Natural killer cell treated with Interleukin-12 subunit alpha and Interleukin-12 subunit beta and Interleukin-15 and Interleukin-18, amount 100 ng/mL, for 72 hours (primary cell): ENCODE measurements at regions not wholly inside any gene's neighbourhood (a gene's known extent, or its start where the extent isn't known, plus 50 kb on each side); places are given as distances from the start of the nearest gene placed in this dataset.
A peak's percentile ranks its signal among the peaks of the same experiment; 100 is the strongest.
"Not testable (repeated sequence)": the region's sequence is repeated elsewhere in the genome, so short reads cannot be mapped to it uniquely, and the experiment has no call there.

Experiments
- ATAC-seq, 2 donors: fragments of 150-1000 bp; cut with Tn5 transposase in 1 of 2; sonication (Bioruptor Pico), chemical (Tn5 transposase) in 1 of 2; 2 replicates each; pipeline ENCODE4 v1.10.0; 2021
- DNase-seq: peaks from one replicate; pipeline ENCODE4 v3.0.0; 2022; ENCODE audit warnings: low spot score
- H3K27ac Mint-ChIP-seq, 2 donors: 1 replicate in 1 of 2; 2 replicates in 1 of 2; pipeline ENCODE4 v1.8.0; 2022; ENCODE audit warnings: mixed read lengths in 2 of 2, mild to moderate bottlenecking in 1 of 2, moderate library complexity in 1 of 2
- H3K27me3 Mint-ChIP-seq, 2 donors: 1 replicate in 1 of 2; 2 replicates in 1 of 2; pipeline ENCODE4 v1.8.0; 2022; ENCODE audit warnings: mixed read lengths in 2 of 2
- H3K36me3 Mint-ChIP-seq: one replicate; pipeline ENCODE4 v1.8.0; 2022; ENCODE audit warnings: mixed read lengths
- H3K4me1 Mint-ChIP-seq, 2 donors: 1 replicate in 1 of 2; 2 replicates in 1 of 2; pipeline ENCODE4 v1.8.0; 2022; ENCODE audit warnings: low read depth in 2 of 2, mixed read lengths in 2 of 2, mild to moderate bottlenecking in 1 of 2
- H3K4me3 Mint-ChIP-seq: one replicate; pipeline ENCODE4 v1.8.0; 2022; ENCODE audit warnings: mixed read lengths
- H3K9me3 Mint-ChIP-seq: 2 replicates; pipeline ENCODE4 v1.8.0; 2022; ENCODE audit warnings: mixed read lengths

GRCh38 chr6:167665698-167666330 is 160.9 kb upstream of the AFDN start:
- no peak overlapping the region for H3K27ac Mint-ChIP-seq
- H3K4me1 Mint-ChIP-seq, result no peaks in the 10 kb centered on the region
- H3K27me3 Mint-ChIP-seq, result peaks cover 0 to 4% of the 10 kb centered on the region in 2 donors
- peak; percentile 49 for DNase-seq
- H3K36me3 Mint-ChIP-seq, result no peaks in the 10 kb centered on the region
- ATAC-seq, result no peak
- H3K9me3 Mint-ChIP-seq, result no peaks in the 10 kb centered on the region
- H3K4me3 Mint-ChIP-seq, result no peak overlapping the region

- DNase-seq (peak; percentile 12), ATAC-seq (no peak)
- Mint-ChIP-seq H3K4me3 (no peak overlapping the region), H3K36me3 (peaks cover 5% of the 10 kb centered on the region), H3K27ac (no peak overlapping the region), H3K27me3 (peaks cover 0 to 4% of the 10 kb centered on the region in 2 donors), H3K9me3 (peaks cover 6% of the 10 kb centered on the region), H3K4me1 (peaks cover 0 to under 1% of the 10 kb centered on the region in 2 donors)
Measured at GRCh38 chr6:167666571-167667203, 160.0 kb upstream of the AFDN start.

DNA sequence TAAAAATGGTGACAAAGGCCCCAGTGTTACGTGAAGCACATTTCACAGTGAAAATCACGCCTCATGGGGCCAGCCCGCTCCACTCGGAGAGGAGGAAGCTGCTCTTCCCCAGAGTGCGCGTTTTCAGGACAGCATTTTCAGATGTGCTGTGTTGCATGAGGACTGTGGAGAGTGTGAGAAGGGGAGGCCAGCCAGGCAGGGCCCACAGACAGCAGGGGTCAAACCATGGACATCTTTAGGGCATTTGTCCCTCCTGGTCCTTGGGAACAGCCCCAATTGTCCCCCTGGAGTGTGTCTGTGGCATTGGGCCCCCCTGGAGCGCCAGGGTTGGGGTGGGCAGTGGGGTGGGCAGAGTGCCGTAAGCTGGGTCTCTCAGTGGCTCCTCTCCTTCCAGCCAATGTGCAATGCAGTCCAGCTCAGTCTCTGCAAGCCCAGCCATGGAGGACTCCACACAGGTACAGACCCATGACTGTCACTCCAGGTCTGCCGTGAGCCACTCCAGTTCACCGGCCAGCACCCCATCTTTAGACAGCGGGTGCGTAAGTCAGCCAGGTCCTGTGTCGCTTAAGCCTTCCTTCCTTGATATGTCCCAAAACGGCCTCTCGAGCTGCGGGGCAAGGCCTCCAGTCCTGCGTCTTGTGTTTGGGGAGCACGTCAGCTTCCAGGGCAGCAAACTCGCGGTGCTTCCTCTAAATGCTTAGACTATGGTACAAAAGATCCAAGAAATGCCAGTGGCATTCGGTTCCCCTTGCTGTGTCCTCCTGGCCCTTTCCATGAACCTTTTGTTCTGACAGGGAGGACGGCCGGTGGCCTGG is 159.3 kb upstream of the AFDN start:
- Mint-ChIP-seq H3K4me1 (peaks cover 0 to 2% of the 10 kb centered on the region in 2 donors), H3K9me3 (peaks cover 8% of the 10 kb centered on the region), H3K27ac (no peak overlapping the region), H3K27me3 (peaks cover 0 to 4% of the 10 kb centered on the region in 2 donors), H3K4me3 (no peak overlapping the region), H3K36me3 (peaks cover 9% of the 10 kb centered on the region)
- no peak for DNase-seq
- ATAC-seq, result no peak

DNA sequence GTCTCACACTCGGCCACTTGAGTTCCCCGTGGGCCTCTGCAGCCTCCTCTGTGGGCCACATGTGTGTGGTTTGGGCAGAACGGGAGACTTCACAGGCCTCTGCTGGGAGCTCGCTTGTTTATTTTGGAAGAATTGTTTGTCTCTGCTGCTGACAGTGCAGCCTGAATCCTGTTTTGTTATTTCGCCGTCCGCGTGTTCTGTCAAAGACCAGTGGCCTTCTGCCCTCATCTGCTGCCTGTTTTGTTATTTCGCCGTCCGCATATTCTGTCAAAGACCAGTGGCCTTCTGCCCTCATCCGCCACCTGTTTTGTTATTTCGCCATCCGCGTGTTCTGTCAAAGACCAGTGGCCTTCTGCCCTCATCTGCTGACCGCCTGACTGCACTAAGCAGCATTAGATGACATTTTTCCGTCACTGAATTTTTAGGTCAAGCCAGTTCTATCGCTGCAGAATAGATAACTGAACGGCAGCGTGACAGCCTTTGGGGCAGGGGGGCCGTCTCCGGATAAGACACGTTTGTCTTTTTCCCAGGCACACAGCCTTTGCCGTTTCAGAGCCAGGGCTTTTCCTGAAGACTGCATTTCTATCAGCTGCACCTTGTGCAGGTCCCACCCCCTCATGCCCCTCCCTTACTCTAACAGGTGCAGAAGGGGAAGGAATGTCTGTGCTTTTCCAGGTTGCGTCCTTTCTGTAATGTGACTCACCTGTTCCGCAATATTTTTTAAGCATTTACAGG is 158.5 kb upstream of the AFDN start:
- peaks cover 0 to 2% of the 10 kb centered on the region in 2 donors for H3K4me1 Mint-ChIP-seq
- H3K36me3 Mint-ChIP-seq, result peaks cover 9% of the 10 kb centered on the region
- ATAC-seq (no peak), DNase-seq (no peak)
- H3K4me3 Mint-ChIP-seq, result no peak overlapping the region
- H3K27ac Mint-ChIP-seq, result no peak overlapping the region
- peaks cover 11% of the 10 kb centered on the region for H3K9me3 Mint-ChIP-seq
- H3K27me3 Mint-ChIP-seq, result peaks cover 0 to 7% of the 10 kb centered on the region in 2 donors

- no peak overlapping the region for H3K4me3 Mint-ChIP-seq
- ATAC-seq (no peak), DNase-seq (peak; percentile 54)
- H3K27me3 Mint-ChIP-seq, result peaks cover 0 to 6% of the 10 kb centered on the region in 2 donors
- H3K9me3 Mint-ChIP-seq, result peaks cover 11% of the 10 kb centered on the region
- H3K4me1 Mint-ChIP-seq, result peaks cover 0 to 2% of the 10 kb centered on the region in 2 donors
- peaks cover 9% of the 10 kb centered on the region for H3K36me3 Mint-ChIP-seq
- no peak overlapping the region for H3K27ac Mint-ChIP-seq
Measured at GRCh38 chr6:167668754-167669552, 157.8 kb upstream of the AFDN start.

DNA sequence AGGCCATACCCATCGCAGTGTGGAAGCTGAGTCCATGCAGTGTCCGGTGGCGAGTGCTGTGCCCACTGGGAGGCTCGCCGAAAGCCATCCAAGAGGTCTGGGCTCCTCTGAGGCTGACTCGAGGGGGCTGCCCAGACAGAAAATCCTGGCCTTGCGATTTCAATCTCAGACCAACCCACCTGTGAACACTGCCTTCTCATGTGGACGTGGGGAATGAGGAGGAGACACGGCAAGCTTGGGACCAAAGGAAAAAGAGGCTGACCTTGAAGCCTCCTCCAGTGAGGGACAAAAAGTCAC is 157.2 kb upstream of the AFDN start:
- peaks cover 9% of the 10 kb centered on the region for H3K36me3 Mint-ChIP-seq
- H3K27me3 Mint-ChIP-seq, result peaks cover 1 to 6% of the 10 kb centered on the region in 2 donors
- H3K27ac Mint-ChIP-seq, result no peak overlapping the region
- H3K9me3 Mint-ChIP-seq, result peaks cover 11% of the 10 kb centered on the region
- H3K4me1 Mint-ChIP-seq, result peaks cover 0 to 2% of the 10 kb centered on the region in 2 donors
- ATAC-seq (no peak), DNase-seq (peak; percentile 39)
- no peak overlapping the region for H3K4me3 Mint-ChIP-seq

- ATAC-seq, result no peak
- peaks cover 11% of the 10 kb centered on the region for H3K9me3 Mint-ChIP-seq
- H3K27me3 Mint-ChIP-seq, result peaks cover 5 to 7% of the 10 kb centered on the region in 2 donors
- peak; percentile 60 for DNase-seq
- H3K36me3 Mint-ChIP-seq, result peaks cover 9% of the 10 kb centered on the region
- H3K4me1 Mint-ChIP-seq, result peaks cover 0 to 2% of the 10 kb centered on the region in 2 donors
- H3K27ac Mint-ChIP-seq, result no peak overlapping the region
- H3K4me3 Mint-ChIP-seq, result no peak overlapping the region
Measured at GRCh38 chr6:167669870-167670802, 156.6 kb upstream of the AFDN start.

DNA sequence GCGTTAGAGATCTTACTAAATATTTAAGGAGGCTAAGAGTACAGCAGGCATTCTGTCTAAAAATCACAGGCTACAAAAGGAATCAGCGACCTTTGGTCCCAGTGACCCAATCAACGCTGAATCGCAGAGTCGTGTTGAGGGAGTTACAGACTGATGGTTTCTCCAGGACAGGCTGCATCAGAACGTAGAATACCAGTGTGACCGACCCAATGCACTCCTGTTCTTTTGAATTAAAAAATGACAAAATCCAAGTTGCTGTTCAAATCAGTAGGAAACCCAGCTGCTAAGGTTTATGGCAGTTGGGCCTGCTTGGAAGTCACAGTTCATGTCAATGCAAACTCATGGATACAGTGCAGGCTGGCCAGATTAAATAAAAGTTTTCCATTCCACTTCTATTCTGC is 155.8 kb upstream of the AFDN start:
- H3K27ac Mint-ChIP-seq, result no peak overlapping the region
- DNase-seq, result peak; percentile 28
- H3K9me3 Mint-ChIP-seq, result peaks cover 11% of the 10 kb centered on the region
- no peak for ATAC-seq
- peaks cover 9% of the 10 kb centered on the region for H3K36me3 Mint-ChIP-seq
- H3K27me3 Mint-ChIP-seq, result peaks cover 11 to 13% of the 10 kb centered on the region in 2 donors
- H3K4me1 Mint-ChIP-seq, result peaks cover 0 to 2% of the 10 kb centered on the region in 2 donors
- no peak overlapping the region for H3K4me3 Mint-ChIP-seq

DNA sequence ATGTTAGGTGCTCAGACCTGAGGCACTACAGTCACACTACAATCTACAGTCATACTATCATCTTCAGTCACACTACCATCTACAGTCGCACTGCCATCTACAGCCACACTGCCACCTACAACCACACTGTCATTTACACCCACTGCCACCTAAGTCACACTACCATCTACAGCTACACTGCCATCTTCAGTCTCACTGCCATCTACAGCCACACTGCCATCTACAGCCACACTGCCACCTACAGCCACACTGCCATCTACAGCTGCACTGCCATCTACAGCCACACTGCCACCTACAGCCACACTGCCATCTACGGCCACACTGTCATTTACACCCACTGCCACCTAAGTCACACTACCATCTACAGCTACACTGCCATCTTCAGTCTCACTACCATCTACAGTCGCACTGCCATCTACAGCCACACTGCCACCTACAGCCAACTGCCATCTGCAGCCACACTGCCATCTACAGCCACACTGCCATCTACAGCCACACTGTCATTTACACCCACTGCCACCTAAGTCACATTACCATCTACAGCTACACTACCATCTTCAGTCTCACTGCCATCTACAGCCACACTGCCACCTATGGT is 155.2 kb upstream of the AFDN start:
- H3K4me1 Mint-ChIP-seq, ATAC-seq, H3K27ac Mint-ChIP-seq, DNase-seq, H3K4me3 Mint-ChIP-seq, H3K36me3 Mint-ChIP-seq: not testable (repeated sequence)
- Mint-ChIP-seq H3K9me3 (peaks cover 11% of the 10 kb centered on the region), H3K27me3 (peaks cover 13 to 17% of the 10 kb centered on the region in 2 donors)

DNA sequence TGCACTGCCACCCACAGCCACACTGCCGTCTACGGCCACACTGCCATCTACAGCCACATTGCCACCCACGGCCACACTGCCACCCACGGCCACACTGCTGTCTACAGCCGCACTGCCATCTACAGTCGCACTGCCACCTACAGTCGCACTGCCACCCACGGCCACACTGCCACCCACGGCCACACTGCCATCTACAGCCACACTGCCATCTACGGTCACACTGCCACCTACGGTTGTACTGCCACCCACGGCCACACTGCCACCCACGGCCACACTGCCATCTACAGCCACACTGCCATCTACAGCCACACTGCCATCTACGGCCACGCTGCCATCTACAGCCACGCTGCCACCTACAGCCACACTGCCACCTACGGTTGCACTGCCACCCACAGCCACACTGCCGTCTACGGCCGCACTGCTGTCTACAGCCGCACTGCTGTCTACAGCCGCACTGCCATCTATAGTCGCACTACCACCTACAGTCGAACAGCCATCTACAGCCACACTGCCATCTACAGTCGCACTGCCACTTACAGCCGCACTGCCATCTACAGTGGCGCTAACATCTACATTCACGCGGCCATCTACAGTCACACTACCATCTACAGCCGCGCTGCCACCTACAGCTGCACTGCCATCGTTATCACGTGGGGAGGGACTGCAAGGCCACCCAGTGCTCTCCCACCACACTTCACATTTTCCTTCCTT is 154.6 kb upstream of the AFDN start:
- ATAC-seq (no peak), DNase-seq (peak; percentile 22)
- H3K36me3 Mint-ChIP-seq, result peaks cover 9% of the 10 kb centered on the region
- no peak overlapping the region for H3K27ac Mint-ChIP-seq
- H3K4me1 Mint-ChIP-seq, result peaks cover 0 to 2% of the 10 kb centered on the region in 2 donors
- H3K4me3 Mint-ChIP-seq, result no peak overlapping the region
- H3K27me3 Mint-ChIP-seq, result peaks cover 15 to 17% of the 10 kb centered on the region in 2 donors
- H3K9me3 Mint-ChIP-seq, result peaks cover 11% of the 10 kb centered on the region

- no peak for ATAC-seq
- H3K36me3 Mint-ChIP-seq, result peaks cover 9% of the 10 kb centered on the region
- no peak overlapping the region for H3K27ac Mint-ChIP-seq
- H3K9me3 Mint-ChIP-seq, result peaks cover 11% of the 10 kb centered on the region
- no peak for DNase-seq
- H3K4me1 Mint-ChIP-seq, result peaks cover 0 to 2% of the 10 kb centered on the region in 2 donors
- no peak overlapping the region for H3K4me3 Mint-ChIP-seq
- H3K27me3 Mint-ChIP-seq, result peaks cover 15 to 17% of the 10 kb centered on the region in 2 donors
Measured at GRCh38 chr6:167672738-167673137, 154.0 kb upstream of the AFDN start.
